ENCODE measurements at regions not wholly inside any gene's neighbourhood (a gene's known extent, or its start where the extent isn't known, plus 50 kb on each side); places are given as distances from the start of the nearest gene placed in this dataset.

DNA sequence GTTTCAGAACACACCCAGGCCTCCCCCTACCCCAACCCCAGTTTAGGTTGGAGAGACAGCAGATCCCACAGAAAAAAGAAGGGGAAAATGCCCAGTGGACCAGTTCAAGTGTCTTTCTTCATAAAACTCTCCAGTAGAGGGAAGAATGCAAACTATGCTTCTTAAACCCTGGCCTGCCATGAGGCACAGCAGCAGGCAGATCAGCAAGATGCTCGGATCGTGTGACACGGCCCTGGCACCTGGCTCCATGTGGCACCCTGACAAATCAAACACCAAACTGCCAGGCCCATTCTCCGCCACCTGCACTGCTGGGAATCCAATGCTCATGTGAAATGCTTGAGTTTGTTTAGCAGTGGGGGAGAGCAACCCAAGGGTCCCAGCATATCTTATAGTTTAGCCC, 166.8 kb downstream of the SOX9 start:
- TF ChIP-seq CTCF (IDR thresholded peaks at IDR 0.05), result no peak
- TF ChIP-seq POLR2A (IDR thresholded peaks at IDR 0.05), result no peak
- TF ChIP-seq EP300 (IDR thresholded peaks at IDR 0.05), result no peak

Data from ovary (tissue), 3 donors.